Parathyroid adenoma (tissue), 2 donors: ENCODE measurements at regions not wholly inside any gene's neighbourhood (a gene's known extent, or its start where the extent isn't known, plus 50 kb on each side); places are given as distances from the start of the nearest gene placed in this dataset.
"Not testable (repeated sequence)": the region's sequence is repeated elsewhere in the genome, so short reads cannot be mapped to it uniquely, and the experiment has no call there.

Experiments
- H2AFZ ChIP-seq: fragments of 300-600 bp; sonication (generic); one replicate; pipeline ENCODE4 v1.7.0; 2017; ENCODE audit warnings: antibody characterized with exemption, mild to moderate bottlenecking
- H3K27ac ChIP-seq: fragments of 300-600 bp; sonication (generic); one replicate; pipeline ENCODE4 v1.7.0; 2017
- H3K27me3 ChIP-seq: fragments of 300-600 bp; sonication (generic); one replicate; pipeline ENCODE4 v1.7.0; 2017; ENCODE audit warnings: low read length; ENCODE audit not compliant: control insufficient read depth, insufficient read depth
- H3K36me3 ChIP-seq: fragments of 300-600 bp; sonication (generic); one replicate; pipeline ENCODE4 v1.7.0; 2017; ENCODE audit warnings: low read length; ENCODE audit not compliant: control insufficient read depth, insufficient read depth
- H3K4me1 ChIP-seq: fragments of 300-600 bp; sonication (generic); one replicate; pipeline ENCODE4 v1.7.0; 2017; ENCODE audit warnings: control low read depth
- H3K4me2 ChIP-seq: fragments of 300-600 bp; sonication (generic); one replicate; pipeline ENCODE4 v1.7.0; 2017; ENCODE audit warnings: low read length
- H3K4me3 ChIP-seq: fragments of 300-600 bp; sonication (generic); one replicate; pipeline ENCODE4 v1.7.0; 2017; ENCODE audit warnings: low read depth, low read length
- H3K79me2 ChIP-seq: fragments of 300-600 bp; sonication (generic); one replicate; pipeline ENCODE4 v1.7.0; 2017; ENCODE audit warnings: control low read depth
- H3K9ac ChIP-seq: fragments of 300-600 bp; sonication (generic); one replicate; pipeline ENCODE4 v1.7.0; 2017; ENCODE audit warnings: mild to moderate bottlenecking
- H3K9me3 ChIP-seq: fragments of 300-600 bp; sonication (generic); one replicate; pipeline ENCODE4 v1.7.0; 2017; ENCODE audit warnings: low read length; ENCODE audit not compliant: control insufficient read depth
- CTCF ChIP-seq: fragments of 300-600 bp; sonication (generic); IDR thresholded peaks from one replicate; pipeline ENCODE4 v1.7.0; 2017; ENCODE audit warnings: antibody characterized with exemption, mild to moderate bottlenecking
- donor health status: primary hyperparathyroidism.

- Histone ChIP-seq H3K27ac (no peak overlapping the region), H2AFZ (no peak overlapping the region), H3K4me1 (no peaks in the 10 kb centered on the region), H3K4me3 (no peak overlapping the region), H3K4me2 (no peak overlapping the region), H3K27me3 (no peaks in the 10 kb centered on the region), H3K36me3 (no peaks in the 10 kb centered on the region), H3K9me3 (no peaks in the 10 kb centered on the region), H3K9ac (no peak overlapping the region), H3K79me2 (no peaks in the 10 kb centered on the region)
- no peak for TF ChIP-seq CTCF
These were observed 142.7 kb upstream of the RUNX1 start for GRCh38 chr21:35191754-35192153.

GRCh38 chr21:35191128-35191527 lies 142.0 kb upstream of the RUNX1 start:
- H3K4me2 ChIP-seq: no peak overlapping the region

GRCh38 chr21:35190201-35190701 lies 141.1 kb upstream of the RUNX1 start:
- no peak for TF ChIP-seq CTCF
- H3K27me3 ChIP-seq: no peaks in the 10 kb centered on the region
- no peak overlapping the region for H3K9ac ChIP-seq
- no peak overlapping the region for H3K4me2 ChIP-seq
- H3K9me3 ChIP-seq: no peaks in the 10 kb centered on the region
- no peaks in the 10 kb centered on the region for H3K79me2 ChIP-seq
- no peak overlapping the region for H3K4me3 ChIP-seq
- no peak overlapping the region for H2AFZ ChIP-seq
- no peaks in the 10 kb centered on the region for H3K36me3 ChIP-seq
- no peaks in the 10 kb centered on the region for H3K4me1 ChIP-seq
- H3K27ac ChIP-seq: no peak overlapping the region

More at GRCh38 chr21:35191128-35191527, 142.0 kb upstream of the RUNX1 start:
- H3K27me3 ChIP-seq: no peaks in the 10 kb centered on the region
- H3K9me3 ChIP-seq: no peaks in the 10 kb centered on the region
- no peak overlapping the region for H3K27ac ChIP-seq
- no peak overlapping the region for H2AFZ ChIP-seq
- no peak for TF ChIP-seq CTCF
- no peaks in the 10 kb centered on the region for H3K36me3 ChIP-seq
- no peaks in the 10 kb centered on the region for H3K79me2 ChIP-seq
- H3K9ac ChIP-seq: no peak overlapping the region
- no peak overlapping the region for H3K4me3 ChIP-seq
- H3K4me1 ChIP-seq: no peaks in the 10 kb centered on the region

- H3K27me3 ChIP-seq: no peaks in the 10 kb centered on the region
- no peaks in the 10 kb centered on the region for H3K36me3 ChIP-seq
- no peaks in the 10 kb centered on the region for H3K4me1 ChIP-seq
- H3K79me2 ChIP-seq: no peaks in the 10 kb centered on the region
- no peak overlapping the region for H2AFZ ChIP-seq
- TF ChIP-seq CTCF: no peak
- H3K27ac ChIP-seq: no peak overlapping the region
- H3K4me3 ChIP-seq: no peak overlapping the region
- H3K9me3 ChIP-seq: no peaks in the 10 kb centered on the region
- no peak overlapping the region for H3K4me2 ChIP-seq
- H3K9ac ChIP-seq: no peak overlapping the region
These were observed 140.2 kb upstream of the RUNX1 start for GRCh38 chr21:35189077-35189863.

GRCh38 chr21:35183389-35183788 lies 134.3 kb upstream of the RUNX1 start:
- not testable (repeated sequence) for H3K79me2 ChIP-seq, H3K4me2 ChIP-seq, H3K27me3 ChIP-seq, H3K27ac ChIP-seq, H3K9ac ChIP-seq, H2AFZ ChIP-seq, H3K4me3 ChIP-seq, H3K36me3 ChIP-seq, H3K9me3 ChIP-seq, H3K4me1 ChIP-seq
